Tibial nerve (tissue), 4 donors: ENCODE measurements at regions not wholly inside any gene's neighbourhood (a gene's known extent, or its start where the extent isn't known, plus 50 kb on each side); places are given as distances from the start of the nearest gene placed in this dataset.

Experiments
- DNase-seq, 2 donors: peaks; one replicate each; pipeline ENCODE4 v3.0.0-alpha.2; 2019; ENCODE audit warnings: low spot score in 2 of 2
- H3K27ac ChIP-seq, 4 donors: fragments of 200-600 bp; sonication (generic) in 3 of 4; one replicate each; pipeline ENCODE4 v1.5.1; 2017 to 2019; ENCODE audit warnings: mild to moderate bottlenecking in 1 of 4
- H3K27me3 ChIP-seq, 2 donors: fragments of 200-600 bp; sonication (generic) in 1 of 2; one replicate each; pipeline versions ENCODE4 v1.5.1 to v1.6.0; 2017 to 2019
- H3K36me3 ChIP-seq, 3 donors: fragments of 200-600 bp; sonication (generic); one replicate each; pipeline ENCODE4 v1.5.1; 2018 to 2019
- H3K4me1 ChIP-seq, 4 donors: fragments of 200-600 bp; sonication (generic) in 3 of 4; one replicate each; pipeline ENCODE4 v1.5.1; 2017 to 2019
- H3K4me3 ChIP-seq, 4 donors: fragments of 200-600 bp; sonication (generic) in 3 of 4; one replicate each; pipeline ENCODE4 v1.5.1; 2017 to 2019; ENCODE audit warnings: mild to moderate bottlenecking in 1 of 4, moderate library complexity in 1 of 4
- H3K9me3 ChIP-seq, 4 donors: fragments of 200-600 bp; sonication (generic) in 3 of 4; one replicate each; pipeline ENCODE4 v1.5.1; 2017 to 2019
- CTCF ChIP-seq, 5 experiments: fragments of 200-600 bp in 3 of 5; fragments of 450-650 bp in 2 of 5; sonication (generic) in 3 of 5; IDR thresholded peaks; one replicate each; pipeline ENCODE4 v1.5.1; 2016 to 2019; ENCODE audit warnings: antibody characterized with exemption in 5 of 5, mild to moderate bottlenecking in 3 of 5, moderate library complexity in 2 of 5
- EP300 ChIP-seq, 2 donors: sonication (generic); formaldehyde crosslinking; IDR thresholded peaks; one replicate each; pipeline ENCODE4 v1.6.1; 2017; ENCODE audit warnings: antibody characterized with exemption in 2 of 2, mild to moderate bottlenecking in 1 of 2
- POLR2A ChIP-seq, 2 donors: fragments of 450-650 bp; IDR thresholded peaks; one replicate each; pipeline ENCODE4 v1.6.1; 2017; ENCODE audit warnings: antibody characterized with exemption in 2 of 2, mild to moderate bottlenecking in 2 of 2, moderate library complexity in 2 of 2
- WGBS, 2 donors: methylation state at CpG; one replicate each; pipeline ENCODE4 v1.1.5; 2018; 5-methylcytosine and 5-hydroxymethylcytosine counted together

GRCh38 chr12:127238107-127238506 lies 1028.9 kb upstream of the TMEM132C start:
- TF ChIP-seq EP300 (IDR thresholded peaks at IDR 0.05), result peak in 1 of 2 donors; percentile 56
- no peak for TF ChIP-seq POLR2A (IDR thresholded peaks at IDR 0.05)
- Histone ChIP-seq H3K4me3 (no peak overlapping the region), H3K27ac (peak overlapping the region in 1 of 4 donors; percentile 43), H3K9me3 (no peaks in the 10 kb centered on the region), H3K27me3 (no peaks in the 10 kb centered on the region), H3K4me1 (no peaks in the 10 kb centered on the region), H3K36me3 (no peaks in the 10 kb centered on the region)
- 76 to 82% methylated on average over 4 of the region's 4 CpGs for WGBS, 2 donors
- DNase-seq, result no peak

GRCh38 chr12:127239781-127240180 lies 1027.2 kb upstream of the TMEM132C start:
- TF ChIP-seq EP300 (IDR thresholded peaks at IDR 0.05) (no peak), POLR2A (IDR thresholded peaks at IDR 0.05) (no peak), CTCF (IDR thresholded peaks at IDR 0.05) (no peak)

GRCh38 chr12:127240249-127240929 lies 1026.6 kb upstream of the TMEM132C start:
- no peak overlapping the region for H3K4me3 ChIP-seq
- no peaks in the 10 kb centered on the region for H3K27me3 ChIP-seq
- DNase-seq, result no peak
- TF ChIP-seq POLR2A (IDR thresholded peaks at IDR 0.05) (no peak), CTCF (IDR thresholded peaks at IDR 0.05) (no peak), EP300 (IDR thresholded peaks at IDR 0.05) (no peak)
- 83 to 85% methylated on average over 6 of the region's 6 CpGs for WGBS, 2 donors
- H3K27ac ChIP-seq, result peak overlapping the region in 1 of 4 donors; percentile 54
- H3K9me3 ChIP-seq, result no peaks in the 10 kb centered on the region
- H3K4me1 ChIP-seq, result no peaks in the 10 kb centered on the region
- H3K36me3 ChIP-seq, result no peaks in the 10 kb centered on the region

More at GRCh38 chr12:127239781-127240180, 1027.2 kb upstream of the TMEM132C start:
- 65 to 82% methylated on average over 6 of the region's 6 CpGs for WGBS, 2 donors
- Histone ChIP-seq H3K4me1 (no peaks in the 10 kb centered on the region), H3K36me3 (no peaks in the 10 kb centered on the region), H3K27ac (peak overlapping the region in 1 of 4 donors; percentile 54), H3K27me3 (no peaks in the 10 kb centered on the region), H3K9me3 (no peaks in the 10 kb centered on the region), H3K4me3 (no peak overlapping the region)
- DNase-seq, result no peak

- TF ChIP-seq CTCF (IDR thresholded peaks at IDR 0.05), result no peak
- TF ChIP-seq EP300 (IDR thresholded peaks at IDR 0.05), result peak in 1 of 2 donors; percentile 76
- 67 to 74% methylated on average over 8 of the region's 8 CpGs for WGBS, 2 donors
- DNase-seq, result peak; percentile 19 to 65
- Histone ChIP-seq H3K4me3 (no peak overlapping the region), H3K9me3 (no peaks in the 10 kb centered on the region), H3K36me3 (no peaks in the 10 kb centered on the region), H3K27ac (peak overlapping the region in 1 of 4 donors; percentile 71), H3K27me3 (no peaks in the 10 kb centered on the region), H3K4me1 (no peaks in the 10 kb centered on the region)
Measured at GRCh38 chr12:127241072-127241817, 1025.7 kb upstream of the TMEM132C start.

- WGBS, 2 donors, result 52 to 54% methylated on average over 1 of the region's 1 CpG
- DNase-seq, result no peak
- no peaks in the 10 kb centered on the region for H3K36me3 ChIP-seq
- no peak overlapping the region for H3K4me3 ChIP-seq
- H3K27ac ChIP-seq, result no peak overlapping the region
- TF ChIP-seq EP300 (IDR thresholded peaks at IDR 0.05) (no peak), POLR2A (IDR thresholded peaks at IDR 0.05) (no peak), CTCF (IDR thresholded peaks at IDR 0.05) (no peak)
- no peaks in the 10 kb centered on the region for H3K27me3 ChIP-seq
- H3K4me1 ChIP-seq, result no peaks in the 10 kb centered on the region
- no peaks in the 10 kb centered on the region for H3K9me3 ChIP-seq
Measured at GRCh38 chr12:127245009-127245408, 1022.0 kb upstream of the TMEM132C start.
